ENCODE measurements at regions not wholly inside any gene's neighbourhood (a gene's known extent, or its start where the extent isn't known, plus 50 kb on each side); places are given as distances from the start of the nearest gene placed in this dataset.
A peak's percentile ranks its signal among the peaks of the same experiment; 100 is the strongest.
"Not testable (repeated sequence)": the region's sequence is repeated elsewhere in the genome, so short reads cannot be mapped to it uniquely, and the experiment has no call there.

DNA sequence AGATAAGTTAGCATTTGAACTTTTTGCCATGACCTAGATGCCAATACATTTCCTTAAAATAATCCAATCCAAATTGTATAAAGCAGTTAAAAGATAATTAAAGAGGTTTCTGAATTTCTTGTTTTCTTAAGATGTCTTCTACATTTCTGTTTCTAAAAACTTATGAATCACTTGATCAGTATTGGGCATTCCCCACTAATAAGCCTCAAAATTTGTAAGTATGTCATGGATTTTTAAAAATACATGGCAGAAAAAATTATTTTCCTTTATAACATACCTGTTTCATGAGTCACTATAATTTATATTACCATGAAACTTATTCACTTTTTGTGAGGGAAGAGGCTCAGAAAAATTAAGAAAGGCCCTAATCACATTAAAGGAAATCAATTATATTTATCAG is 90.3 kb upstream of the TFPI start:
- Histone ChIP-seq H3K4me1 (replicated peaks) (no peaks in the 10 kb centered on the region), H3K27me3 (replicated peaks) (no peaks in the 10 kb centered on the region), H3K4me3 (no peak overlapping the region), H3K9me3 (replicated peaks) (no peaks in the 10 kb centered on the region), H3K27ac (no peak overlapping the region), H3K36me3 (no peaks in the 10 kb centered on the region)
- no peak for DNase-seq (ENCODE audit: low read depth in 1 of 2, low spot score in 2 of 2)

DNA sequence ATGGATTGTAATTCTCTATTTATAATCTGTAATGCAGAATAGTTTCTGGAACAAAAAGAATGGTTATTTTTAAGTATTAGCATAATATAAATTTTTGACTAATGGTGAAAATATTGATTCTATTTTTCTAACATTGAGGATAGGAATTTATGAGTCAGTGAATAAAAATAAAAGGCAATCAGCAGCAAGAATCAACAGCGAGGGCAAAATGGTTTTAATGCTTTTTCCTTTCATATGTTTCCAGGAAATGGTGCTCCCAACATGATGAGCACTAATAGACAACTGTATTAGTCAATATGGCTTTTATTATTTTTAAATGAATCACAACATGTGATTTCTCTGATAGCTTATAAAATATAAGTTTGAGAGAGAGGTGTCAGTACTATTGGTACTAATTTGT is 90.7 kb upstream of the TFPI start:
- H3K27me3 ChIP-seq (replicated peaks), result no peaks in the 10 kb centered on the region
- no peaks in the 10 kb centered on the region for H3K9me3 ChIP-seq (replicated peaks)
- H3K36me3 ChIP-seq, result no peaks in the 10 kb centered on the region
- no peaks in the 10 kb centered on the region for H3K4me1 ChIP-seq (replicated peaks)
- no peak overlapping the region for H3K27ac ChIP-seq
- no peak overlapping the region for H3K4me3 ChIP-seq
- no peak for DNase-seq (ENCODE audit: low read depth in 1 of 2, low spot score in 2 of 2)

DNA sequence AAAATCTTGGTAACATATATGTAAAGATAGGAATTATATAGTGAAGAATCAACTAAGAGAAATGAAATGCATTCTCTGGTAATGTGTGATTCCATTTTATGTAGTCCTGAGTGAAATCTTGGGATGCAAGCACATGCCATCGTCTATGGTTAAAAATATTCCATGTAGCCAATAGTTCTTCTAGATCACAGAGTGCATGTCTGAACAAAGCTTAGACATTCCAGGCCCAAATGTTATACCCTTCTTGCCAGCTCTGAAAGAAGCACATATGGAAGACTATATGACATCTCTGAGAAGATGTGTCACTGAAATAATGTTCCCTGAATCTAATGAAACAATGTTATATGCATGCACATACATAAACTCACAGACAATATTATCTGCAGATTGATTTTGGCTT is 92.3 kb upstream of the TFPI start:
- no peak overlapping the region for H3K4me3 ChIP-seq
- no peak for DNase-seq (ENCODE audit: low read depth in 1 of 2, low spot score in 2 of 2)
- H3K27ac ChIP-seq, result no peak overlapping the region
- H3K4me1 ChIP-seq (replicated peaks), result no peaks in the 10 kb centered on the region
- no peaks in the 10 kb centered on the region for H3K27me3 ChIP-seq (replicated peaks)
- H3K9me3 ChIP-seq (replicated peaks), result no peaks in the 10 kb centered on the region
- no peaks in the 10 kb centered on the region for H3K36me3 ChIP-seq

DNA sequence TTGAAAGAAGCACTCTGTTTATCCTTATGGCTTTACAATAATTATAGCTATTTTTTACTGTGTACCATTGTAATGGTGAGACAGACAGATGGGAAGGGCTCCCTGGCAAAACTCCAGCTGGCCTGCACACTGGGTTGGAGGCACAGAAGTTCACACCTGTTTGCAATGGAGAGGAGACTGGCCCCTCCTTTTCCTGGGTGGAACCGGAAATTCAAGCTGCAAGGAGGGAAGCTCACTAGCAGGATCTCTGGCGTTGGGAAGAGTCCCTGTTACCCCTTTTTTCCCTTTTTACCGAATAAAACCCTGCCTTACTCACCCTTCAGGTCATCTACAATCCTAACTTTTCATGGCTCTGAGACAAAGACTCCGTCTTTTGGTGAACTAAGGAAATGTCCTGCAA is 100.3 kb upstream of the TFPI start:
- Histone ChIP-seq H3K4me3 (no peak overlapping the region), H3K36me3 (no peaks in the 10 kb centered on the region), H3K27ac (no peak overlapping the region), H3K27me3 (replicated peaks) (no peaks in the 10 kb centered on the region), H3K9me3 (replicated peaks) (no peaks in the 10 kb centered on the region), H3K4me1 (replicated peaks) (no peaks in the 10 kb centered on the region)
- no peak for DNase-seq (ENCODE audit: low read depth in 1 of 2, low spot score in 2 of 2)

DNA sequence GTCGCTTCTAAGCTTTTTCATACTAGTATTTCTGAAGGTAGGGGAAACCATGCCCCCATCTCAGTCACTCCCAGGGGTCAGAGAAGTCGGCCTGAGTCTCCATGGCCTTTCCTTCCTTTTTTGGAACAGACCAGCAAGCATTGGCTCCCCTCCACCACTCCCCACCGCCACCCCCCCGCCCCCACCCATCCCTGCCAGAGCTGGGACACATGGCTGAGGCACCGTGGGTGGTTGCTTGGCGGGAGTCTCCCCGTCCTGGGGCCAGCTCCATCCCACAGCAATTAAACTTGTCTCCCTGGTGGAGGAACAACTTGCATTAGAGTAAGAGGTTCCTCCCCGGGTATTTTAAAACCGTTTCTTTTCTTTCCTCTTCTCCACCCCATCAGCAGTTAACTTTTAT is 100.8 kb upstream of the TFPI start:
- no peaks in the 10 kb centered on the region for H3K36me3 ChIP-seq
- DNase-seq (ENCODE audit: low read depth in 1 of 2, low spot score in 2 of 2), result no peak
- no peak overlapping the region for H3K4me3 ChIP-seq
- no peaks in the 10 kb centered on the region for H3K27me3 ChIP-seq (replicated peaks)
- no peaks in the 10 kb centered on the region for H3K9me3 ChIP-seq (replicated peaks)
- H3K27ac ChIP-seq, result no peak overlapping the region
- H3K4me1 ChIP-seq (replicated peaks), result no peaks in the 10 kb centered on the region

DNA sequence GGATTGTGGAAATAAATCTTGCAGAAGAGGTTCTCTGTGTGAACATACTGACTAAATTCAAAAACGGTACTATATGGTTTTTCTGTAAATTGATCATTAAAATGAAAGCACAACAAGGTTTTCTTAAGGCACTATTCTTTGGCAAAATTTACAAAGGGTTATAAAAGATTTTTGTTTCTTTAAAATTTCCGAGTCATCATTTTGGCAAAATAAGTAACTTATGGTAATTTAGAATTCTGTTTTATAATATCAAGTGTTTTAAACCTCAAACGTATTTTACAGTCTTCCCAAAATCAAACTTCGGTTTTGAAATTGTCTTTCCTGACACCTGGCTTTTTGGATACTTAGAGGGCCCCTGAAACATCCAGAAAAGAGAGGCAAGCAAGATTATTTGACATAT is 101.9 kb upstream of the TFPI start:
- no peaks in the 10 kb centered on the region for H3K36me3 ChIP-seq
- H3K4me1 ChIP-seq (replicated peaks), result no peaks in the 10 kb centered on the region
- H3K27me3 ChIP-seq (replicated peaks), result no peaks in the 10 kb centered on the region
- H3K4me3 ChIP-seq, result no peak overlapping the region
- H3K27ac ChIP-seq, result no peak overlapping the region
- no peaks in the 10 kb centered on the region for H3K9me3 ChIP-seq (replicated peaks)
- no peak for DNase-seq (ENCODE audit: low read depth in 1 of 2, low spot score in 2 of 2)

DNA sequence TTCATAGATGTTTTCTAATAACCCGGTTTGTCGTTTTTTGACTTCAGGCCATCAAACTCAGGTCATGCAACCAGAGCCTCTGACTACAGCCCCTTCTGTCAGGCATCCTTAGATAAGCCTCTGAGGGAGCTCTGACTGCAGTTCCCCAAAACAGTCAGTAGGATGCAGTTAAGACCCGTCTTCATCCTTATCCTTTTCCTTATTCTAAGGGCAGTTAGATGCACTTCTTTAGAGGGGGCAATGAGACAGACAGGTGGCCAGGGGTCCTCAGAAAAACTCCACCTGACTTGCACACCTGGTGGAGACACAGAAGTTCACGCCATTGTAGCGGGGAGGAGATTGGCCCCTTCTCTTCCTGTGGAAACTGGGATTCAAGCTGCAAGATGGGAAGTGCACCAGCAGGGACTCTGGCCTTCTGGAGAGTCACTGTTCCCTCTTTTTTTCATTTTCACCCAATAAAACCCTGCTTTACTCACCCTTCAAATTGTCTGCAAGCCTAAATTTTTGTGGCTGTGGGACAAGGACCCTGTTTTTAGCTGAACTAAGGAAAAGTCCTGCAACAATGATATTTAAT is 104.8 kb upstream of the TFPI start:
- no peak overlapping the region for H3K4me3 ChIP-seq
- no peaks in the 10 kb centered on the region for H3K27me3 ChIP-seq (replicated peaks)
- no peaks in the 10 kb centered on the region for H3K9me3 ChIP-seq (replicated peaks)
- no peaks in the 10 kb centered on the region for H3K36me3 ChIP-seq
- no peak overlapping the region for H3K27ac ChIP-seq
- peak in 1 of 2 experiments; percentile 11 for DNase-seq (ENCODE audit: low read depth in 1 of 2, low spot score in 2 of 2)
- no peaks in the 10 kb centered on the region for H3K4me1 ChIP-seq (replicated peaks)

DNA sequence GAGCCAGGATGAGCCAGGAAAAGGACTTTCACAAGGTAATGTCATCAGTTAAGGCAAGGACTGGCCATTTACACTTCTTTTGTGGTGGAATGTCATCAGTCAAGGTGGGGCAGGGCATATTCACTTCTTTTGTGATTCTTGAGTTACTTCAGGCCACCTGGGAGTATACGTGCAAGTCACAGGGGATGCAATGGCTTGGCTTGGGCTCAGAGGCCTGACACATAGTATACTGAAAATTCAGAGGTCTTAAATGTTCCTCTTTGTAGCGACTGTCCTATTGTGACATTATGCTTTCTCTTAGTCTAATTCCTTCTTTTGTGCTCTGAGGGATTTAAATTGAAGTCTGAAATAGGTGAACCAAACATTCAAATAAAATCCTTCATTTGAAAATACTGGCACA is 121.8 kb upstream of the TFPI start:
- not testable (repeated sequence) for H3K4me3 ChIP-seq; H3K4me1 ChIP-seq (replicated peaks); H3K27ac ChIP-seq; H3K36me3 ChIP-seq; DNase-seq (ENCODE audit: low read depth in 1 of 2, low spot score in 2 of 2); H3K9me3 ChIP-seq (replicated peaks); H3K27me3 ChIP-seq (replicated peaks)

DNA sequence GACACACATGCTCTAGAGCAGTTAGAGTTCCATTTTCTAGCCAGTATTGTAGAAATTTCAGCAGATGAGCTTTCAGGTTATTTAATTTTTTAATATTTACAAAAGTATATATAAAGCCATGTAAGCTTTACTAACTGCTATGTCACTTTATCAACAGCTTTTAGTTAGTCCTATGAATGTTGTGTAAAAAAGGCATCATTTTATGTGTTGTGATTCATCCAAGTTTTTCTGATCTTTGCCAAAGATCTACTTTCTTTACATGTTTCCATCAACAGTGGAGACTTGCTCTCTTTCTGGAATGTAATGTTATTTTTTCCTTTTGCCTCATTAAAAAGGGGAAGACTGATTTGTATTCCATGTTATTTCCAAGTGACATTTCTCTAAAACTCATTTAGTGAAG is 125.2 kb upstream of the TFPI start:
- Histone ChIP-seq H3K27me3 (replicated peaks) (0 out of 2 replicates have a peak, but pooled peaks cover 6% of the 10 kb centered on the region), H3K4me1 (replicated peaks) (no peaks in the 10 kb centered on the region), H3K27ac (no peak overlapping the region), H3K4me3 (no peak overlapping the region), H3K9me3 (replicated peaks) (no peaks in the 10 kb centered on the region), H3K36me3 (no peaks in the 10 kb centered on the region)
- DNase-seq (ENCODE audit: low read depth in 1 of 2, low spot score in 2 of 2), result no peak

DNA sequence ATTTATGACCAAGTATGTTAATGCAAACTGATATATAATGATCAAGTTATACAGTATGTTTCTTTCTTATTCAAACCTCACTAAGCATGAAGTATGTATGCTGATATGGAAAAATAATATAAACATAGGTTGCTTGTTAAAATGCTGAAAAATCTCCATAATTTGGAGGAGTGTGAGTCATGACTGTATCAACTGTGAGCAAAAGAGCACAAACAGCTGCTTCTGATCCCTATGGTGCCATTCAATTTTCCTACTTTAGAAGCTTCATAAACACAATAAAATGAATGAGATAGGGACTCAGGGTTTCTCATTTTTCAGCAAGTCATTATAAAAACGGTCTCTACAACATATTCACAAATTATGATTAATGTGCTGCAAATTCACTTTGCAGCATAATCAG is 129.9 kb upstream of the TFPI start:
- H3K36me3 ChIP-seq, result no peaks in the 10 kb centered on the region
- H3K4me3 ChIP-seq, result no peak overlapping the region
- no peaks in the 10 kb centered on the region for H3K9me3 ChIP-seq (replicated peaks)
- H3K4me1 ChIP-seq (replicated peaks), result no peaks in the 10 kb centered on the region
- no peak for DNase-seq (ENCODE audit: low read depth in 1 of 2, low spot score in 2 of 2)
- no peaks in the 10 kb centered on the region for H3K27me3 ChIP-seq (replicated peaks)
- no peak overlapping the region for H3K27ac ChIP-seq

DNA sequence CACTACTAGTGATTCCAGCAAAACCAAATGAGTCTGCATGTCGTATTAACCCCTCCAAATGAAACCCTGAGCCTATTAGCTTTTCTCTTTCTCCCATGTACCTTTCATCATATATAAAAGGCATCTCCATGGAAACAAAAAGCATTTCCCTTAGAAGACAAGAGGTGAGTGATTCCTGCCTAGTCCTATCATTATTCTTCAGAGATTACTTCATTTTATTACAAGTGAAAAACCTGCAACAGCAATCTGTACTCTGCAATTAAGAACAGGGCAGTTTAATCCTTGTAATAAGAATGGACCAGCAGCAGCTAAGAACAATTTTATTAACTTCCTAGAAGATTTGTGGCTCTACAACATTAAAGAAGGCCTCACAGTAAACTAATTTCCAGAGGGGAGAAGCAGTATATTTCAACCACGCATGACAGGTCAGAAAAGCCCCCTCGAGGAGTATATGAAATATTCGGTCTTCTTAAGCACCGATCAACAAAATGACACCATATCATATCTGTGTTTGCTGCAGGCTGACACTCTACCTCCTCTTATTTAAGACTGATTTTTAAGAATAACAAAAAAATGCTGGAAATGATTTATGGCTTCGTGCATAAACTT is 132.3 kb upstream of the TFPI start:
- Histone ChIP-seq H3K27me3 (replicated peaks) (0 out of 2 replicates have a peak, but pooled peaks cover 3% of the 10 kb centered on the region), H3K4me1 (replicated peaks) (no peaks in the 10 kb centered on the region), H3K9me3 (replicated peaks) (no peaks in the 10 kb centered on the region), H3K36me3 (no peaks in the 10 kb centered on the region), H3K27ac (no peak overlapping the region), H3K4me3 (no peak overlapping the region)
- no peak for DNase-seq (ENCODE audit: low read depth in 1 of 2, low spot score in 2 of 2)

DNA sequence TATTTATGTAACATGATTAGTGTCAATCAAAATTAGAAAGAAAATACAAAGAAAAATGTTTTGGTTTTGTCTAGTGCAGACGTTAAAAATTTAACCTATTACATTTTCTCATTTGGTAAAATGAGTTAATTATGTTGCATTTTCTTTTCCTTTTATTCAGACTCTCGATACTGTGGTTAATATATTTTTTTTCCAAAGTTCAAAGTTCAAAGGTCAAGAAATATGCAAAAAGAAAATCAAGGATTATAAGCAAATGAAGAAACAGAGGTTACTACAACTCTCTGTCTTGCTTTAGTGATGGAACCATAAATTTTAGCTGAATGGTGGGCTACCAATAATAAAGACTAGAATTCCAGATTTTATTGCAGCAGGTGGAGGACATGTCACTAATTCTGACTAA is 133.3 kb upstream of the TFPI start:
- H3K27me3 ChIP-seq (replicated peaks), result 0 out of 2 replicates have a peak, but pooled peaks cover 3% of the 10 kb centered on the region
- no peaks in the 10 kb centered on the region for H3K36me3 ChIP-seq
- H3K4me1 ChIP-seq (replicated peaks), result no peaks in the 10 kb centered on the region
- DNase-seq (ENCODE audit: low read depth in 1 of 2, low spot score in 2 of 2), result no peak
- H3K4me3 ChIP-seq, result no peak overlapping the region
- no peak overlapping the region for H3K27ac ChIP-seq
- H3K9me3 ChIP-seq (replicated peaks), result no peaks in the 10 kb centered on the region

DNA sequence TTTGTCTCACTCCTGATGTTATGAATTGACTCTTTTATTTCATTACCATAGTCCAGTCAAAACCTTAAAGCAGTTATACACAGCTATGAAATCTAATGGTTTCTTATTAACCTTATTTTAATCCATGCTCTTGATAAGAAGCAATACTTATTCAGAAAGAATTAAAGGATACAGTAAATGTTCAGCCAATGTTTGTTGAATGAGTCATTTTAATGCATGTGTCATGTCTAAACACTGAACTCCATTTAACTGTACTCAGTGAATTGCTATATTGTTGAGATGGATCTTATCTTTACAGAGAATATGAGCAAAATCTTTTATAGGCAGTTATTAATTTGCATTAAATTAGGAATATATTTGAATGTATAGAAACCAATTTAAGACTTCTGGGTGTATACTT is 135.1 kb upstream of the TFPI start:
- no peak for DNase-seq (ENCODE audit: low read depth in 1 of 2, low spot score in 2 of 2)
- H3K9me3 ChIP-seq (replicated peaks), result no peaks in the 10 kb centered on the region

DNA sequence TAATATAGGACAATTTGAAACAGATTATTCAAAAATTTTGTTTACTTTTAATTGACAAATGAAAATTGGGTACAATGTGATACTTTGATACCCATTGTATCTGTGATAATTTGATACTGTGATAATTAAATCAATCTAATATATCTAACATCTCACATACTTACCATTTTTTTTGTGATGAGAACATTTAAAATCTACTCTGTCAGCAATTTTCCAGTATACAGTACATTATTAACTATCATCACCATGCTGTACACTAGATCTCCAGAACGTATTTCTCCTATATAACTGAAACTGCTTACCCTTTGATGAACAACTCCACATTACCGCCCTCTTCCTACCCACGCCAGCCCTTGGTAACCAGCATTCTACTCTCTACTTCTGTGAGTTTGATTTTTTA is 139.7 kb upstream of the TFPI start:
- Histone ChIP-seq H3K4me3 (no peak overlapping the region), H3K27me3 (replicated peaks) (0 out of 2 replicates have a peak, but pooled peaks cover 3% of the 10 kb centered on the region), H3K27ac (no peak overlapping the region), H3K4me1 (replicated peaks) (no peaks in the 10 kb centered on the region), H3K9me3 (replicated peaks) (no peaks in the 10 kb centered on the region), H3K36me3 (no peaks in the 10 kb centered on the region)
- no peak for DNase-seq (ENCODE audit: low read depth in 1 of 2, low spot score in 2 of 2)

More for the DNA sequence above, 135.1 kb upstream of the TFPI start:
- Histone ChIP-seq H3K4me3 (no peak overlapping the region), H3K4me1 (replicated peaks) (no peaks in the 10 kb centered on the region), H3K36me3 (no peaks in the 10 kb centered on the region), H3K27me3 (replicated peaks) (0 out of 2 replicates have a peak, but pooled peaks cover 3% of the 10 kb centered on the region), H3K27ac (no peak overlapping the region)

DNA sequence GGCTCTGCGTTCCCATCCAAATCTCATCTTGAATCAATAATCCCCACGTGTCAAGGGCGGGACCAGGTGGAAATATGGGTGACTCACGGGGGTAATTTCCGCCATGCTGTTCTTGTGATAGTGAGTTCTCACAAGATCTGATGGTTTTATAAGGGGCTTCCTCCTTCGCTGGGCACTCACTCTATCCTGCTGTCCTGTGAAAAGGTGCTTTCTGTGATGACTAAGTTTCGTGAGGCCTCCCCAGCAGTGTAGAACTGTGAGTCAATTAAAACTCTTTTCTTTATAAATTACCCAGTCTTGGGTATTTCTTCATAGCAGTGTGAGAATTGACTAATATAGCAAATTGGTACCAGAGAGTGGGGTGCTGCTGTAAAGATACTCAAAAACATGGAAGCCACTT is 142.4 kb upstream of the TFPI start:
- H3K36me3 ChIP-seq; H3K27ac ChIP-seq; H3K4me1 ChIP-seq (replicated peaks); DNase-seq (ENCODE audit: low read depth in 1 of 2, low spot score in 2 of 2); H3K9me3 ChIP-seq (replicated peaks); H3K4me3 ChIP-seq; H3K27me3 ChIP-seq (replicated peaks): not testable (repeated sequence)

All from SJSA1 (cell line).